DMS153 treated with DMSO at 0.1 percent for 48 hours (cell line): ENCODE measurements at regions not wholly inside any gene's neighbourhood (a gene's known extent, or its start where the extent isn't known, plus 50 kb on each side); places are given as distances from the start of the nearest gene placed in this dataset.

Experiments
- DNase-seq: peaks from one replicate; lab custom pipeline; 2025; ENCODE audit not compliant: unreplicated experiment; lab: John Stamatoyannopoulos, UW

DNA sequence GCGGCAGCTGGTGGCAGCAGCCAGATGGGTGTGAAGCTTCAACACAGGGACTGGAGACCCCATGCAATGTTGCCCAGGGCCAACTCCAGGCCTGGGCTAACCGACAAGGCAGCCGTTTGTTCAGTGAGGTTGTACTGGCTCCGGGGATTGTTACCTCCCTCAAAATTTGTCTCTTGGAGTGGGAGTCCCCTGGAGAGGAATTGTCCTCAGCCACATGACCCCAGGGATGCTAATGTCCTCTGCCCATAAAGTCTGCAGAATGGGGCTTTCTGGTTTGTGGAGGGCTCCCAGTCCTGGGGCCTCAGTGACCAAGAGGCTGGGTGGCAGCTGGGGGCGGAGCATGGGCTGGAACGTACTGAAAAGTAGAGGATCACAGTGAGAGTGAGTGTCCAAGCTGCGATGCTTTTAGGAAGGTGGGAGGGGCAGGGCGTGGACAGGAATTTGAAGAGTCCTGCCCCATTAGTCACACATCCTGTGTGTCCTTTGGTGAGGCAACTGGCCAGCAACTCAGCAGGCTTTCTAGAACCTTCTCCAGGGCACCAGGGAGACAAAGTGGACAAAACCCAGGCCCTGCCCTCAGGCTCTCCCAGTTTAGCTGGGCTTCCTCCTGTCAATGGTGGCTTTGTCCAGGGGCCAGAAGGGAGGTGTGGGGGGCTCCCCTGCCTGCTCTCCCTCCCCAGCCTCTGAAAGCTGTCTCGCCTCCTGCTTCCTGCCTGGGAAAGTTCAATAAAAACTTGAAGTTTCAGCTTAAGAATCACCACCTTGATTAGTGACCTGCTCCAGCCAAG, 114.0 kb downstream of the NSG2 start:
- DNase-seq, result no peak

DNA sequence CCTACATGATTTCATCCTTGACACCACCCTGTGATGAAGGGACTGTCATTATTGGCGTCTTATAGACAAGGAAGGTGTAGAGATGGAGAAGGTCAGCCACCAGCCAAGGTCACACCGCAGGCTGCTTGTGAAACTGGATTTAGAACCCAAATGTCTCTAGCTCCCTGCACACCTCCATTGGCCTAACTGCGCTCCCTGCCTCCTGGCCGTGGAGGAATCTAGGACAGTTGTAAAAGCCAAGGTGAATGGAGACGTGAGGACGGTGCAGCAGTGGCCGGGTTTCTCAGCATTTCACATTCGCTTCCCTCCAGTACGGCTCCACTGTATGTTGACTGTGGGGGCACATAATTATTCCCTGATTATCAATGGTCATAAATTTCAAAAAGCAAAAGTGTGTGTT, 119.9 kb downstream of the NSG2 start:
- no peak for DNase-seq

DNA sequence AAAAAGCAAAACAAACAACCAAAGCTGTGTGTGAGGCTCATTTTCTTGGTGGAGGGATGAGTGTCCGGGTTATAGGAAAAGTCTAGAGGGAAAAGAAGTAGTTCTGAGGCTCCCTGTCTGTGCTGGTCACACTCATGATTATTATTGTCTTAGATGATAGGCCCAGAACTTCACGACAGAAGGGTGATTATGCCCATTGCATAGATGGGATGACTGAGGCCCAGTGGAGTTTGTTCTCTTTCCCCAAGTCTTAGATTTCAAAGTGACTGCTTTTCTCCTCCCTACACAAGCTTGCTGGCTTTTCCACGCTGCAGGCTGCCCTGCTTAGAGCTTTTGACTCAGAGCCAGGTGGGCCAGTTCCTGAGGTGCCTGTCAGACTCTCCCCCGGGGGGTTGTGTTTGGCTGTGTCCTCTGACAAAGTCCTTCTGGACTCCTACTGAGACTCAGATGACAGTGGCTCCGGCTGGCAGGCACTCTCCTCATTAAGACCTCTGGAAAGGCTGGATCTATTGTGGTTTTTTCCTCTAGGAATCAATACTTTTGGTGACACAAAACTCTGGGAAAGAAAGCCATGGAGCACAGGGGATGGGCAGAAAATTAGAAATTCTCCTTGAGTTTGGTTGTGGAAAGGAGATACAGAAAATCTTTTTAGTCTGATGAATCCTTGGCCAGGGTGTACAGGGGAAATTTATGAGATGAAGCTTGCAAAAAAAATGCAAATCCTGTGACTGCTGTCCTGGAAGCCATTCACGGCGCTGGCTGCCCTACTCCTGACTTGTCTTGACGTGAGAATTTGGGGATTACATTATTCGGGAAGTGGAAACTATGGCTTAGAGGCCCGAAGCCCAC, 120.9 kb downstream of the NSG2 start:
- DNase-seq, result no peak

- no peak for DNase-seq
Measured at GRCh38 chr5:174167080-174167910, 121.8 kb downstream of the NSG2 start.

GRCh38 chr5:174172152-174172551, 126.6 kb downstream of the NSG2 start:
- DNase-seq, result no peak

DNA sequence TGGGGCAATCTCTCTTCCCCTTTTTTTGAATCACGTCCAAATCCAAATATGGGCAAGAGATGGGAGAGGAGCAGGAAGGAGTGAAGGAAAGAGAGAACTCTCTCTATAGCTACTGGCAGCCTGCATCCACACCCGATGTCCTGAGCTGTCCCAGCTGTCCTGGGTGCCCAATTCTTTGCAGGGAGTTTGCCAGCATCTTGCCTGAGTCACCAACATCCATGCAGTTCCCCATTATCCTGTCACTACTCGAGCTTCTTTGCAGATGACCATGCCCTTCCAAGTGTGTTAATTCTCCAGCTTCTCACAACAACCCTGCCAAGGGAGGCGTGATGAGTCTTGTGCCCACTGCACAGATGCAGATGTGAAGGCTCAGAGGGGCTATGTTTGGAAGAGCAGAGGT, 127.1 kb downstream of the NSG2 start:
- no peak for DNase-seq

DNA sequence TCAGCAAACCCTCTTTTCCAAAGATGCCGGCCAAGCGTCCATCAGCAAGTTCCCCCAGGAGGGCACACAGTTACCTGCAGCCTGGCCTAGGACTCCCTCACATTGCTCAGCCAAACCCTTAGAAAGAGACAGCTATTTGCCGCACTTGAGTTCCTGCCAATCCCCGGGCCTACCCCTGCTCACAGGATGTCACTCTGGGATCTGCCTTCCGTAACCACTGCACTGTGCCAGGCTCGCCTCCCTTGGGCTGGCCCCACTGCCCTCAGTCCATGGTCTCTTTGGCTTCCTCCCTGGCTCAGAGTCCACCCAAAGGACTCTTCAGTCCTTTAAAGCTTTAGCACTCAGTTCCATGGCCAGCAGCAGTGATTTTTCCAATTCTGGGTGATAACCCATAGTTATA, 128.3 kb downstream of the NSG2 start:
- no peak for DNase-seq

GRCh38 chr5:174175716-174176268, 130.3 kb downstream of the NSG2 start:
- DNase-seq, result no peak

GRCh38 chr5:174176511-174176910, 131.0 kb downstream of the NSG2 start:
- DNase-seq, result no peak

DNA sequence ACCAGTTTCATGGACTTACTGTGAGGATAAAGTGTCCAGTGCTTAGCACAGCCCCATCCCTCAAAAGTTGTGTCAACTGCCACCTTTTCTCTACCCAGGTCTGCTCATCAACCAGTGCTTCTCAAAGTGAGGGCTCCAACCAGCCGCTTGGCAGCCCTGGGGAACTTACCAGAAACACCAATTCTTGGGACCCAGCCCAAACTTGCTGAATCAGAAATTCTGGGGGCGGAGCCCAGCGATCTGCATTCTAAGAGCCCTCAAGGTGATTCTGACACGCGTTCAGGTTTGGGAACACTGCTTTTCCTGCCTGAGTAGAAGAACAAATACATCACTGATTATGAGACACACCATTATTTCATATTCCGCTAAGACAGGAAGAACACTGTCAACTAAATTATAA, 132.0 kb downstream of the NSG2 start:
- DNase-seq, result no peak

DNA sequence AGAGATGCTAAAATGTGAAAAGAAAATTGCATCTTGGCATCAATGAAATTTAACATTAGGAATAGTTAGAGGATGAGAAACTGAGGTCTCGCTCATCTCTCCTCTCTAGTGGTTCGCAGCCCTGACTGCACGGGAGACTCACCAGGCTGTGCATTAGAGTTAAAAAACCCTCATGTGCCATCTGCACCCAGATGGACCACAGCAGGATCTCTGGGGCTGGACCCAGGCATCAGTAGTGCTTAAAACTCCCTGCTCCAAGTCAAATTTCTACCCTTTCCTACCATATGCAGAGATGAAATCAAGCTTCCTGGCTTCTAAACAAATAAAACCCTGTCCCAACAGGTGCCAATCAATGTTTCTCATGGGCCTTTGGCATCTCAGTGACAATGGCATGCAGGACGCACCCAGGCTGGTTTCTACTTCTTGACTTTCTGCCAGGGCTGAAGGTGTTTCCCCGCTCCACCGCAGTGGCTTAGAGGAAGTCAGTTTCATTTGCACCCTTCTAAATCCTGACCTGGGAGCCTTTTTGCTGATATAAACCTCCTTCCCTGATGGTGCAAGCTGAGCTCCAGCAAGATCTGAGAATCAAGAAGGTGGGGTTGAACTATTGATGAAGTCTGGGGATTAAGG, 132.6 kb downstream of the NSG2 start:
- no peak for DNase-seq

- DNase-seq, result no peak
Measured at GRCh38 chr5:174180639-174181038, 135.1 kb downstream of the NSG2 start.

- no peak for DNase-seq
Measured at GRCh38 chr5:174182111-174182510, 136.6 kb downstream of the NSG2 start.

DNA sequence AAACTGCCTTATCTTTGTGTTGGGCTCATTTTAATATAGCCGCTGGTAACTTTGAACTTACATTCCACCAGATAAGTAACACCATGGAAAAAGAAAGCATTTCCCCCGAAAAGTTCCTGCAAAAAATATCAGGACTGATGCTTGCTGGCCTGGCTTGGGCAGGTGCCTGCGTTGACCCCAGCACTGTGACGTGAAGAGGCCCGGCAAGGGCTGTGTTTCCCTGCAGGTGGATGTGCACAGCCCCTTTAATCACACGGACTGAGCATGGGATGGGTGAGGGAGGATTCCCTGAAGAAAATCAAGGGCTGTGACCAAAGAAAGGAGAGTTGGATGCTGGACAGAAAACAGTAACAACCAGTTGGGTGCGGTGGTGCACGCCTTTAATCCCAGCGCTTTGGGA, 138.2 kb downstream of the NSG2 start:
- no peak for DNase-seq

DNA sequence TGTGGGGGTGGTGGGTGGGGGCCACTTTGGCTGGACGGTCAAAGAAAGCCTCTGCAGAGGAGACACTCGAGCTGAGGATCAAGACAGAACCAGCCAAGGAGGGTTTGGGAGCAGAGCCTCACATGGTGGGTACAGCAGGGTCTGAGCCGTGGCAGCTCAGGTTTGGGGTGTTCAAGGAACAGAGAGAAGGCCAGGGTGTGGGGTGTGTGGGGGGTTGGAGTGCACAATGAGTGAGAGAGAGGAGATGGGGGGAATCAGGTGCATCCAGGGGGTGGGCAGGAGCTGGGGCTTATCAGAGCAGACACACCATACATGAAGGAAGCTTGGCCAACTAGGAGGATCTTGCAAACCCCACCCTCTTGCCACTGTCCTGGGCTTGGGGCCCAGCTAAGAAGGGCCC, 140.0 kb downstream of the NSG2 start:
- no peak for DNase-seq

DNA sequence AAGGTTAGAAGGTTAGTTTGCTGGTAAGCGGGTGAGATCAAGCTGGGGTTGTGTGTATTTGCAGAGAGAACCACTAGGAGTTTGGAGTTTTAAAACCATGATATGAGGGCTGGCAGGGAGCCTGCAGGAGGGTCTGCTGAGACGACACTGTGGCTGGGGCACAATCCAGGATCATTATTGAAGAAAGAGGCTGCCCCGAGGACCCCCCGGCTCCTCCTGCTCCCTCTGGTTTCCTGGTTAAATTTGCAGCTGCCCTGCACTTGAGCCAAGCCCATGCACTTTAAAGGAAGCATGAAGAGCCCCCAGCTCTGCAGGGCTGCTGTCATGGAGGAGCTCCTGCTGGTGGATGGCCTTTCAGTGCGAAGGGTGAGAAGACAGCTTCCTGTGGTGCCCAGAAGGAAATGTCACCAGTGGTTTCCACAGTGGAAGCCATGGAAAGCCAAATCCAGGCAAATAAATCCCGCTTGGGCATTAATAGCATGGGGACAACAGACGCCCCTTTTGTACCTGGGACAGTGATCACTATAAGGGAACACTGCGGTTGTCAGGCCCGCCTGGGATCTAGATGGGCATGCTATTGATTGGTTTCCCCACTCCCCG, 140.7 kb downstream of the NSG2 start:
- no peak for DNase-seq

DNA sequence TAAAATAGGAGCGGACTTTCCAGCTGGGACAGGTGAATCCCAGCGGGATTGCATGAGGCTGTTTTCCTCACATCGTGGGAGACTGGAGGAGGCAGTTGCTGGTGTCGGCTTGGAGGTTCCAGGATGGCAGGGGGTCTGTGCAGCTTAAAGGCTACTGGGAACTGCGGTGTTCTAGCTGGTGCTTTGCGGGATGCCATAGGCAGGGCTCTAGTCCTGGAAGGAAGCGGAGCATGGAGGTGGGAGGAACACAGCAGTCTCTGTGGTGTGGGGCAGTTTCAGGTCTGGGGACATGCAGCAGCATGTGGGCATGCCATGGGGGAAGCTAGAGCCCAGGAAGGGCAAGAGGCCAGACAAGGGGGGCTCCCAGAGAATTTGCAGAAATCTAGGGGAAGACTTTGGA, 141.5 kb downstream of the NSG2 start:
- no peak for DNase-seq

DNA sequence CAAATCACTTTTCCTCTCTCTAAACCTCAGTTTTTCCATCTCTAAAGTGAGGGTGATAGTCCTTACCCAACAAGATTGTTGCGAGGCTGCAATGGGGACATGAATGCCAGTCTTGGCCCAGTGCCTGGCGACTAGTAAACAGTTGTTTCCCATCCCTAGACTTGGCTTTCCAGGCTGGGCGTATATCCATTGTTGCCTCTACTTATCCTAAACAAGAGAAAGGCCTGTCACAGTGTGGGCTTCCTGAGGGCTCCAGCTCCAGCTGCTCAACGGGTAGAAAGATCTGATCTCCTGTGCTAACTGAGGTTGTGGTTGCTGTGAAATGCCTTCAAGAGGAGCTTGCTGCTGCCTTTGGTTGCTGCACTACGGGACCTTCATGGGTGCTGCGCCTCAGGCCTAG, 142.0 kb downstream of the NSG2 start:
- no peak for DNase-seq

GRCh38 chr5:174188295-174188694, 142.8 kb downstream of the NSG2 start:
- no peak for DNase-seq
